A673 (cell line): ENCODE measurements at regions not wholly inside any gene's neighbourhood (a gene's known extent, or its start where the extent isn't known, plus 50 kb on each side); places are given as distances from the start of the nearest gene placed in this dataset.

Experiments used
- EZH2 ChIP-seq: fragments of 200-600 bp; sonication (generic); IDR thresholded peaks from 2 replicates; pipeline ENCODE4 v1.6.1; 2017; ENCODE audit warnings: borderline replicate concordance, low read depth, mild to moderate bottlenecking, mixed read lengths, antibody characterized with exemption, low read length; ENCODE audit not compliant: poor library complexity, severe bottlenecking
- TF ChIP-seq, protein P1 (sequence below): fragments of 300-800, 200-600 bp; sonication (generic); conservative IDR thresholded peaks from 2 replicates; pipeline ENCODE4 v1.5.1; 2017; ENCODE audit warnings: low read depth, mild to moderate bottlenecking, antibody characterized with exemption, low read length, moderate library complexity, mixed read lengths

DNA sequence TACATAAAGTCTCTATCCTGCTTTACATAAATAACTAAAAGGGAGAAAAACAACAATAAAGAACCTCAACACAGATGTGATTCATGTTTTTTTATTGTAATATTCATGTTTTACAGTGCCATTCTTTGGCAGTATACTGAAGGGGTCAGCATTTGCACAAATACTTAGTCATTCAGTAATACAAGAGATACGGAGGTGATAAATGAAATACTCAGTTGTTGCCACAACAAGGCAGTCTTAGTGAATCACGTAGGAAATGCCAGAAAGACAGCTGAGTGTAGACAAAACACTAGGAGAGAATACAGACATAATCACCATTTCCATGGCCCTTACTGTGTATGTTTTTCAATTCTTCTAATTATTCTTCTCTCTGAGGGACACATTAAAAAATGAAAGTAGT is 910.4 kb downstream of the METTL15 start:
- TF ChIP-seq, protein P1, sequence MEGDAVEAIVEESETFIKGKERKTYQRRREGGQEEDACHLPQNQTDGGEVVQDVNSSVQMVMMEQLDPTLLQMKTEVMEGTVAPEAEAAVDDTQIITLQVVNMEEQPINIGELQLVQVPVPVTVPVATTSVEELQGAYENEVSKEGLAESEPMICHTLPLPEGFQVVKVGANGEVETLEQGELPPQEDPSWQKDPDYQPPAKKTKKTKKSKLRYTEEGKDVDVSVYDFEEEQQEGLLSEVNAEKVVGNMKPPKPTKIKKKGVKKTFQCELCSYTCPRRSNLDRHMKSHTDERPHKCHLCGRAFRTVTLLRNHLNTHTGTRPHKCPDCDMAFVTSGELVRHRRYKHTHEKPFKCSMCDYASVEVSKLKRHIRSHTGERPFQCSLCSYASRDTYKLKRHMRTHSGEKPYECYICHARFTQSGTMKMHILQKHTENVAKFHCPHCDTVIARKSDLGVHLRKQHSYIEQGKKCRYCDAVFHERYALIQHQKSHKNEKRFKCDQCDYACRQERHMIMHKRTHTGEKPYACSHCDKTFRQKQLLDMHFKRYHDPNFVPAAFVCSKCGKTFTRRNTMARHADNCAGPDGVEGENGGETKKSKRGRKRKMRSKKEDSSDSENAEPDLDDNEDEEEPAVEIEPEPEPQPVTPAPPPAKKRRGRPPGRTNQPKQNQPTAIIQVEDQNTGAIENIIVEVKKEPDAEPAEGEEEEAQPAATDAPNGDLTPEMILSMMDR, result no peak; the same call in 1 of the 2 replicates
- no peak for TF ChIP-seq EZH2
